Heart right ventricle (tissue), 16 donors: ENCODE measurements at regions not wholly inside any gene's neighbourhood (a gene's known extent, or its start where the extent isn't known, plus 50 kb on each side); places are given as distances from the start of the nearest gene placed in this dataset.
"Not testable (repeated sequence)": the region's sequence is repeated elsewhere in the genome, so short reads cannot be mapped to it uniquely, and the experiment has no call there.

ENCODE experiments used
- ATAC-seq, 8 donors: fragments of 200-7000 bp; cut with Tn5 transposase; one replicate each; pipeline ENCODE4 v1.9.1; 2020; ENCODE audit warnings: mild to moderate bottlenecking in 8 of 8, moderate library complexity in 8 of 8, moderate number of reproducible peaks in 1 of 8
- DNase-seq, 2 donors: peaks; one replicate each; pipeline ENCODE4 v3.0.0-alpha.2; 2020
- H3K27ac ChIP-seq, 10 donors: fragments of 200-600 bp; sonication (generic) in 2 of 10; one replicate each; pipeline versions ENCODE4 v1.5.0 to v1.8.0; 2020 to 2022; ENCODE audit warnings: mild to moderate bottlenecking in 3 of 10
- H3K27me3 ChIP-seq, 7 donors: fragments of 200-600 bp; one replicate each; pipeline ENCODE4 v1.8.0; 2021 to 2022; ENCODE audit warnings: mild to moderate bottlenecking in 2 of 7
- H3K36me3 ChIP-seq, 9 donors: fragments of 200-600 bp; sonication (generic) in 1 of 9; one replicate each; pipeline versions ENCODE4 v1.5.0 to v1.8.0; 2020 to 2022; ENCODE audit warnings: mild to moderate bottlenecking in 2 of 9
- H3K4me1 ChIP-seq, 9 donors: fragments of 200-600 bp; sonication (generic) in 1 of 9; one replicate each; pipeline versions ENCODE4 v1.5.0 to v1.8.0; 2020 to 2022; ENCODE audit warnings: mild to moderate bottlenecking in 4 of 9
- H3K4me3 ChIP-seq, 10 donors: fragments of 200-600 bp; sonication (generic) in 2 of 10; one replicate each; pipeline versions ENCODE4 v1.5.0 to v1.8.0; 2020 to 2022; ENCODE audit warnings: mild to moderate bottlenecking in 7 of 10, moderate library complexity in 2 of 10
- H3K9me3 ChIP-seq, 11 donors: fragments of 200-600 bp in 10 of 11; sonication (generic) in 2 of 11; one replicate each; pipeline versions ENCODE4 v1.5.0 to v1.8.0; 2013 to 2022; ENCODE audit warnings: mild to moderate bottlenecking in 2 of 11, control low read depth in 1 of 11, moderate library complexity in 1 of 11
- CTCF ChIP-seq, 9 donors: fragments of 200-600 bp; sonication (generic) in 2 of 9; IDR thresholded peaks; one replicate each; pipeline versions ENCODE4 v1.5.0 to v1.8.0; 2021 to 2022; ENCODE audit warnings: antibody characterized with exemption in 9 of 9, mild to moderate bottlenecking in 5 of 9, moderate library complexity in 1 of 9
- WGBS, 2 donors: extraction: QIAGEN DNeasy Blood & Tissue Kit; methylation state at CpG; one replicate each; pipeline ENCODE4 v1.1.7; 2013; ENCODE audit warnings: inconsistent platforms in 1 of 2; 5-methylcytosine and 5-hydroxymethylcytosine counted together
- intact Hi-C, 10 donors: fragments of 100-400 bp; cut with DNase I; formaldehyde crosslinking; loops; one replicate each; pipeline versions ENCODE4 v1.11.1 to v1.14.2; 2022
- donor health status: Arrhythmogenic right ventricular cardiomyopathy.
- donor health status: ischemic (EF 13 %, LVEDD 7.1; RV severe dilation, severe dysfunction).
- donor health status: healthy with polysubstance abuse.
- donor health status: DM: no; HTN: yes; CAD: no.
- donor health status: DM: no; HTN: no; CAD: no.
- donor health status: ischemic (EF 25% LVEDD 6.9; RV normal size, moderate dysfunction).
- donor health status: ischemic (EF 25% LVEDD 5.7; RV mildly dilated, moderate dysfunction).
- donor health status: healthy.
- donor health status: DM: yes; HTN: yes; CAD: no.
- donor health status: Ischemic cardiomyopathy.
- donor health status: ischemic (EF 35%, LVEDD 5.7; RV mildly dilated, moderate dysfunction).
- donor health status: nonischemic (EF 11% LVEDD 7.7; RV severe dilation, severe dysfunction).
- donor health status: DM: yes; HTN: yes; CAD: no.
- donor health status: PGD.
- donor health status: ischemic (EF 29% LVEDD 5.4; RV normal size, mild dysfunction).
- donor health status: nonischemic (EF 23%, LVEDD 6.1; RV moderate dilation, normal function).

- no peaks in the 10 kb centered on the region for H3K4me1 ChIP-seq
- ATAC-seq = no peak
- H3K27me3 ChIP-seq = no peaks in the 10 kb centered on the region
- H3K36me3 ChIP-seq = no peaks in the 10 kb centered on the region
- intact Hi-C loops = no loop called here
- H3K9me3 ChIP-seq = peaks cover 0 to 11% (median 0%) of the 10 kb centered on the region in 11 donors
- H3K4me3 ChIP-seq = no peak overlapping the region
- no peak overlapping the region for H3K27ac ChIP-seq
- WGBS, 2 donors = 73 to 81% methylated on average over 2 of the region's 2 CpGs
- no peak for TF ChIP-seq CTCF (IDR thresholded peaks at IDR 0.05)
- no peak for DNase-seq
Observed at GRCh38 chr5:145443366-145443765, 391.8 kb downstream of the PRELID2 start.

GRCh38 chr5:145442661-145443060 lies 392.5 kb downstream of the PRELID2 start:
- H3K27me3 ChIP-seq, H3K4me1 ChIP-seq, H3K27ac ChIP-seq, intact Hi-C loops, DNase-seq, H3K4me3 ChIP-seq, ATAC-seq, H3K36me3 ChIP-seq: not testable (repeated sequence)
- WGBS, 2 donors = 77 to 83% methylated on average over 6 of the region's 6 CpGs
- H3K9me3 ChIP-seq = peaks cover 0 to 18% (median 0%) of the 10 kb centered on the region in 11 donors

GRCh38 chr5:145441228-145441627 lies 393.9 kb downstream of the PRELID2 start:
- Histone ChIP-seq H3K9me3 (peaks cover 0 to 23% (median 0%) of the 10 kb centered on the region in 11 donors), H3K4me3 (no peak overlapping the region), H3K27me3 (no peaks in the 10 kb centered on the region), H3K36me3 (no peaks in the 10 kb centered on the region), H3K27ac (no peak overlapping the region), H3K4me1 (no peaks in the 10 kb centered on the region)
- intact Hi-C loops = no loop called here
- no peak for TF ChIP-seq CTCF (IDR thresholded peaks at IDR 0.05)
- ATAC-seq = no peak
- no peak for DNase-seq

- DNase-seq (no peak), ATAC-seq (no peak)
- Histone ChIP-seq H3K27me3 (no peaks in the 10 kb centered on the region), H3K4me3 (no peak overlapping the region), H3K36me3 (no peaks in the 10 kb centered on the region), H3K27ac (no peak overlapping the region), H3K9me3 (peaks cover 0 to 16% (median 0%) of the 10 kb centered on the region in 11 donors), H3K4me1 (no peaks in the 10 kb centered on the region)
- intact Hi-C loops = no loop called here
- WGBS, 2 donors = 60 to 63% methylated on average over 3 of the region's 3 CpGs
- TF ChIP-seq CTCF (IDR thresholded peaks at IDR 0.05) = no peak
Observed at GRCh38 chr5:145437627-145438026, 397.5 kb downstream of the PRELID2 start.

GRCh38 chr5:145433077-145433476 lies 402.1 kb downstream of the PRELID2 start:
- no peak for ATAC-seq
- intact Hi-C loops = no loop called here
- no peaks in the 10 kb centered on the region for H3K36me3 ChIP-seq

More at GRCh38 chr5:145433077-145433476, 402.1 kb downstream of the PRELID2 start:
- H3K4me3 ChIP-seq = no peak overlapping the region
- no peaks in the 10 kb centered on the region for H3K27me3 ChIP-seq
- H3K27ac ChIP-seq = no peak overlapping the region
- no peaks in the 10 kb centered on the region for H3K4me1 ChIP-seq
- WGBS, 2 donors = 88 to 89% methylated on average over 3 of the region's 3 CpGs
- no peak for DNase-seq
- no peak for TF ChIP-seq CTCF (IDR thresholded peaks at IDR 0.05)
- peaks cover 0 to 14% (median 0%) of the 10 kb centered on the region in 11 donors for H3K9me3 ChIP-seq
